DOHH2 (cell line): ENCODE measurements at regions not wholly inside any gene's neighbourhood (a gene's known extent, or its start where the extent isn't known, plus 50 kb on each side); places are given as distances from the start of the nearest gene placed in this dataset.

ENCODE experiments used
- EZH2phosphoT487 ChIP-seq: fragments of 200-600 bp; sonication (generic); IDR thresholded peaks from 2 replicates; pipeline ENCODE4 v1.6.1; 2017; ENCODE audit warnings: borderline replicate concordance, mild to moderate bottlenecking, antibody characterized with exemption, low read length, moderate library complexity, mixed read lengths
- TF ChIP-seq, protein P1 (sequence below): fragments of 200-600 bp; sonication (generic); IDR thresholded peaks from one replicate; pipeline ENCODE4 v1.5.1; 2014; ENCODE audit warnings: antibody characterized with exemption, mild to moderate bottlenecking, low read depth, low read length; ENCODE audit not compliant: poor library complexity, severe bottlenecking

DNA sequence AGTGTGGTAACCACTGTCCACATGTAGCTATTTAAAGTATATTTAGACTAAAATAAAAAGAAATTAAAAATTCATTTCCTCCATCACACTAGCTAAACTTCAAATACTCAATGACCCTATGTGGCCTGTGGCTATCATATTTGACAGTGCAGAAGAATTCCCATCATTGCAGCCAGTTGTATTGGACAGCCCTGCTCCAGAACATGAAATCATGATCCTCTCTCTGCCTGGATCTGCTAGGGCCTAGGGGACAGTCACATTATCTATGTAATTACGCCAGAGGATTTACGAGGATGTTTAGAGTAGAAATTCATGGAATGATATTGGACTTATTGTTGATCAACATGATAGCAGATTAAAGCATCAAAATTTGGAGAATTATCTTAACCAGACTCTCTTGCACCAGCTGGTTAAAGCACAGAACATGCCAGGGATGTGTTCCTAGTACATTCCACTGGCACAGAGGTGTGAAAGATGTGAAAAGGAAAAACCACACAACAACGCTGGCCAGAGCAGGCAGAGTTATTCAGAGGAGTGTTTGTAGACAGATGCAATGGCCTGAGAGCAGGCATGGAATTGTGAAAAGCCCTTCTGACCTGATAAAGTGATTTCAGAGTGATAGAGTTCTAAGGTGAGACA lies 108.9 kb upstream of the STARD13 start:
- TF ChIP-seq, protein P1, sequence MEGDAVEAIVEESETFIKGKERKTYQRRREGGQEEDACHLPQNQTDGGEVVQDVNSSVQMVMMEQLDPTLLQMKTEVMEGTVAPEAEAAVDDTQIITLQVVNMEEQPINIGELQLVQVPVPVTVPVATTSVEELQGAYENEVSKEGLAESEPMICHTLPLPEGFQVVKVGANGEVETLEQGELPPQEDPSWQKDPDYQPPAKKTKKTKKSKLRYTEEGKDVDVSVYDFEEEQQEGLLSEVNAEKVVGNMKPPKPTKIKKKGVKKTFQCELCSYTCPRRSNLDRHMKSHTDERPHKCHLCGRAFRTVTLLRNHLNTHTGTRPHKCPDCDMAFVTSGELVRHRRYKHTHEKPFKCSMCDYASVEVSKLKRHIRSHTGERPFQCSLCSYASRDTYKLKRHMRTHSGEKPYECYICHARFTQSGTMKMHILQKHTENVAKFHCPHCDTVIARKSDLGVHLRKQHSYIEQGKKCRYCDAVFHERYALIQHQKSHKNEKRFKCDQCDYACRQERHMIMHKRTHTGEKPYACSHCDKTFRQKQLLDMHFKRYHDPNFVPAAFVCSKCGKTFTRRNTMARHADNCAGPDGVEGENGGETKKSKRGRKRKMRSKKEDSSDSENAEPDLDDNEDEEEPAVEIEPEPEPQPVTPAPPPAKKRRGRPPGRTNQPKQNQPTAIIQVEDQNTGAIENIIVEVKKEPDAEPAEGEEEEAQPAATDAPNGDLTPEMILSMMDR = no peak
- no peak for TF ChIP-seq EZH2phosphoT487
